ENCODE measurements at regions not wholly inside any gene's neighbourhood (a gene's known extent, or its start where the extent isn't known, plus 50 kb on each side); places are given as distances from the start of the nearest gene placed in this dataset.

DNA sequence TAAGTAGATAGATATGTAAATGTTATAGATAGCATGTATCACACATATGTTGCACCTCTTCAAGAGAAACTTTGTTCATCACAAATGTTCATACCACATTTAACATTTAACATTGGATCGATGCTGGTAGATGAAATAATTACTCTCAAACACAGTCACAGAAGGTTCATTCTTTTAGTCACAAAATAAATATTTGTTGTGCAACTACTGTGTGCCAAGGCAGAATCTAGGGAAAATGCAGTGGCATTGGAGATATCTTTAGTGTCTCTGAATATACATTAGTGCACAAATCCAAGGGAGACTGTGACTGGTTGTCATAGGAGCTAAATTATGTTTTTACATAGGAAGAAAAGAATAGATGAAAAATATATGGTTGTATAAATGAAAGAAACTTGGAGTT is 535.7 kb downstream of the BRINP3 start:
- POLR2A ChIA-PET = interaction anchor here (0.6 to 0.7 kb wide), 2 partner anchors 72 to 1121 kb away, joined by 3 read pairs; no protein-coding TSS in a partner anchor
- TF ChIP-seq, protein P1, sequence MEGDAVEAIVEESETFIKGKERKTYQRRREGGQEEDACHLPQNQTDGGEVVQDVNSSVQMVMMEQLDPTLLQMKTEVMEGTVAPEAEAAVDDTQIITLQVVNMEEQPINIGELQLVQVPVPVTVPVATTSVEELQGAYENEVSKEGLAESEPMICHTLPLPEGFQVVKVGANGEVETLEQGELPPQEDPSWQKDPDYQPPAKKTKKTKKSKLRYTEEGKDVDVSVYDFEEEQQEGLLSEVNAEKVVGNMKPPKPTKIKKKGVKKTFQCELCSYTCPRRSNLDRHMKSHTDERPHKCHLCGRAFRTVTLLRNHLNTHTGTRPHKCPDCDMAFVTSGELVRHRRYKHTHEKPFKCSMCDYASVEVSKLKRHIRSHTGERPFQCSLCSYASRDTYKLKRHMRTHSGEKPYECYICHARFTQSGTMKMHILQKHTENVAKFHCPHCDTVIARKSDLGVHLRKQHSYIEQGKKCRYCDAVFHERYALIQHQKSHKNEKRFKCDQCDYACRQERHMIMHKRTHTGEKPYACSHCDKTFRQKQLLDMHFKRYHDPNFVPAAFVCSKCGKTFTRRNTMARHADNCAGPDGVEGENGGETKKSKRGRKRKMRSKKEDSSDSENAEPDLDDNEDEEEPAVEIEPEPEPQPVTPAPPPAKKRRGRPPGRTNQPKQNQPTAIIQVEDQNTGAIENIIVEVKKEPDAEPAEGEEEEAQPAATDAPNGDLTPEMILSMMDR (conservative IDR thresholded peaks at IDR 0.05; ENCODE audit: low read length) = no peak
- TF ChIP-seq EZH2phosphoT487 (IDR thresholded peaks at IDR 0.05; ENCODE audit: borderline replicate concordance, low read depth, low read length) = no peak
- no TSS peak for BruUV-seq (replicated peaks)

DNA sequence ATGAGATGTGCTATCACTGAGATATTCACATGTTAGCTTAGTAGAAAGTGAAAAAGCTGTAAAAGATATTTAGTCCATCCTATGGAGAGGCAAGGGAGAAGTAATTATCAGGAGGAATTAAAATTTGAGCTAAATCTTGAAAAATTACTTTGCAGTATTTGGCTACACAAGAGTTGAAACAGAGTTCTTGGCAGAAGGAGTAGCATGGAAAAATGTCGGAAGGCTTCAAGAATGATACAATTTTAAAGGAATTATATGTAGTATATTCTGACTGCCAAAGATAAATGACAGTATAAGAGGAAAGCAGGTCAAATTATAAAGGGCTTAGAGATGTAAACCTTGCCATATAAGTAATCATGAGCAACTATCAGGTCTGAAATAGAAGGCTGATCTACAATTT is 518.9 kb downstream of the BRINP3 start:
- intact Hi-C loops (cut with micrococcal nuclease; ENCODE audit: unreplicated experiment) = no loop called here
- no peaks in the 10 kb centered on the region for H4K20me1 ChIP-seq (ENCODE audit: insufficient read depth, low read length)
- H3K9me2 ChIP-seq (ENCODE audit: insufficient read depth, low read length) = no peaks in the 10 kb centered on the region
- H3K79me2 ChIP-seq (ENCODE audit: insufficient read depth, low read depth, low read length) = no peaks in the 10 kb centered on the region
- ChIA-PET CTCF (ENCODE audit: unreplicated experiment) (no interaction called here), POLR2A (interaction anchor here (0.7 kb wide), 1 partner anchor 22 kb away, joined by 3 read pairs; no protein-coding TSS in a partner anchor)
- H3K27ac ChIP-seq (ENCODE audit: low read depth, low read length, poor library complexity, severe bottlenecking) = no peak overlapping the region
- no peaks in the 10 kb centered on the region for H3K9me3 ChIP-seq (ENCODE audit: low read length)
- H3K36me3 ChIP-seq (ENCODE audit: insufficient read depth, low read length) = no peaks in the 10 kb centered on the region
- DNase-seq (ENCODE audit: low spot score) = no peak
- no peak overlapping the region for H3K4me3 ChIP-seq (ENCODE audit: low read depth, low read length, poor library complexity, severe bottlenecking)
- TF ChIP-seq, protein P1 (conservative IDR thresholded peaks at IDR 0.05; ENCODE audit: low read length) = no peak
- TF ChIP-seq EZH2phosphoT487 (IDR thresholded peaks at IDR 0.05; ENCODE audit: borderline replicate concordance, low read depth, low read length) = no peak
- no peak overlapping the region for H2AFZ ChIP-seq (ENCODE audit: low read length)
- BruUV-seq (replicated peaks) = no TSS peak
- no peaks in the 10 kb centered on the region for H3K4me1 ChIP-seq (ENCODE audit: insufficient read depth, low read length, poor library complexity, severe bottlenecking)
- H3K4me2 ChIP-seq (ENCODE audit: low read length) = no peak overlapping the region

More for the DNA sequence above, 535.7 kb downstream of the BRINP3 start:
- no peaks in the 10 kb centered on the region for H3K9me2 ChIP-seq (ENCODE audit: insufficient read depth, low read length)
- H3K4me2 ChIP-seq (ENCODE audit: low read length) = no peak overlapping the region
- intact Hi-C loops (cut with micrococcal nuclease; ENCODE audit: unreplicated experiment) = no loop called here
- CTCF ChIA-PET (ENCODE audit: unreplicated experiment) = no interaction called here
- no peak overlapping the region for H3K27ac ChIP-seq (ENCODE audit: low read depth, low read length, poor library complexity, severe bottlenecking)
- no peaks in the 10 kb centered on the region for H3K79me2 ChIP-seq (ENCODE audit: insufficient read depth, low read depth, low read length)
- H2AFZ ChIP-seq (ENCODE audit: low read length) = no peak overlapping the region
- H4K20me1 ChIP-seq (ENCODE audit: insufficient read depth, low read length) = no peaks in the 10 kb centered on the region
- H3K36me3 ChIP-seq (ENCODE audit: insufficient read depth, low read length) = no peaks in the 10 kb centered on the region
- no peaks in the 10 kb centered on the region for H3K4me1 ChIP-seq (ENCODE audit: insufficient read depth, low read length, poor library complexity, severe bottlenecking)
- no peak for DNase-seq (ENCODE audit: low spot score)
- no peak overlapping the region for H3K4me3 ChIP-seq (ENCODE audit: low read depth, low read length, poor library complexity, severe bottlenecking)
- H3K9me3 ChIP-seq (ENCODE audit: low read length) = no peaks in the 10 kb centered on the region

DNA sequence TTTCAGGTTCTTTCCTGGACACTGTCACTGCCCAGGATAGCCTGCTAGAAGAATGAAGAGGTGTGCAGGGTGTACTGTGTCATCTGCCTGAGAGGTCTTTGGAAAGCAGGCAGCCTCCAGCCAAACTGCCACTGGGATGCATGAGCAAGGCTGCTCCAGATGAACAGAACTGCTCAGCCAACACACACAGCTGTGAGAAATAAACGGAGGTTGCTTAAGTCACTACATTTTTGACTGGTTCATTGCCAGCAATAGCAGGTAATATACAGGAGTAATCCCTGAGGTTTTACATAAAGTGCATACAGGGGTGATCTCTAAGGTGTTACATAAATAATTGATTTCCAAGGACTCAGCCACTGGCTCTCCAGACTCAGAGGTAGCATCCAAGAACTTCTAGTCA is 516.9 kb downstream of the BRINP3 start:
- no peaks in the 10 kb centered on the region for H3K9me2 ChIP-seq (ENCODE audit: insufficient read depth, low read length)
- no peak overlapping the region for H3K4me2 ChIP-seq (ENCODE audit: low read length)
- H3K79me2 ChIP-seq (ENCODE audit: insufficient read depth, low read depth, low read length) = no peaks in the 10 kb centered on the region
- intact Hi-C loops (cut with micrococcal nuclease; ENCODE audit: unreplicated experiment) = no loop called here
- no peak overlapping the region for H3K4me3 ChIP-seq (ENCODE audit: low read depth, low read length, poor library complexity, severe bottlenecking)
- BruUV-seq (replicated peaks) = no TSS peak
- ChIA-PET CTCF (ENCODE audit: unreplicated experiment) (no interaction called here), POLR2A (no interaction called here)
- no peak for TF ChIP-seq EZH2phosphoT487 (IDR thresholded peaks at IDR 0.05; ENCODE audit: borderline replicate concordance, low read depth, low read length)
- TF ChIP-seq, protein P1 (conservative IDR thresholded peaks at IDR 0.05; ENCODE audit: low read length) = no peak
- H3K4me1 ChIP-seq (ENCODE audit: insufficient read depth, low read length, poor library complexity, severe bottlenecking) = no peaks in the 10 kb centered on the region
- no peak overlapping the region for H3K27ac ChIP-seq (ENCODE audit: low read depth, low read length, poor library complexity, severe bottlenecking)
- DNase-seq (ENCODE audit: low spot score) = no peak
- no peaks in the 10 kb centered on the region for H3K9me3 ChIP-seq (ENCODE audit: low read length)
- H2AFZ ChIP-seq (ENCODE audit: low read length) = no peak overlapping the region
- no peaks in the 10 kb centered on the region for H4K20me1 ChIP-seq (ENCODE audit: insufficient read depth, low read length)
- no peaks in the 10 kb centered on the region for H3K36me3 ChIP-seq (ENCODE audit: insufficient read depth, low read length)

Measured in OCI-LY7 (cell line).